ENCODE measurements at regions not wholly inside any gene's neighbourhood (a gene's known extent, or its start where the extent isn't known, plus 50 kb on each side); places are given as distances from the start of the nearest gene placed in this dataset.

DNA sequence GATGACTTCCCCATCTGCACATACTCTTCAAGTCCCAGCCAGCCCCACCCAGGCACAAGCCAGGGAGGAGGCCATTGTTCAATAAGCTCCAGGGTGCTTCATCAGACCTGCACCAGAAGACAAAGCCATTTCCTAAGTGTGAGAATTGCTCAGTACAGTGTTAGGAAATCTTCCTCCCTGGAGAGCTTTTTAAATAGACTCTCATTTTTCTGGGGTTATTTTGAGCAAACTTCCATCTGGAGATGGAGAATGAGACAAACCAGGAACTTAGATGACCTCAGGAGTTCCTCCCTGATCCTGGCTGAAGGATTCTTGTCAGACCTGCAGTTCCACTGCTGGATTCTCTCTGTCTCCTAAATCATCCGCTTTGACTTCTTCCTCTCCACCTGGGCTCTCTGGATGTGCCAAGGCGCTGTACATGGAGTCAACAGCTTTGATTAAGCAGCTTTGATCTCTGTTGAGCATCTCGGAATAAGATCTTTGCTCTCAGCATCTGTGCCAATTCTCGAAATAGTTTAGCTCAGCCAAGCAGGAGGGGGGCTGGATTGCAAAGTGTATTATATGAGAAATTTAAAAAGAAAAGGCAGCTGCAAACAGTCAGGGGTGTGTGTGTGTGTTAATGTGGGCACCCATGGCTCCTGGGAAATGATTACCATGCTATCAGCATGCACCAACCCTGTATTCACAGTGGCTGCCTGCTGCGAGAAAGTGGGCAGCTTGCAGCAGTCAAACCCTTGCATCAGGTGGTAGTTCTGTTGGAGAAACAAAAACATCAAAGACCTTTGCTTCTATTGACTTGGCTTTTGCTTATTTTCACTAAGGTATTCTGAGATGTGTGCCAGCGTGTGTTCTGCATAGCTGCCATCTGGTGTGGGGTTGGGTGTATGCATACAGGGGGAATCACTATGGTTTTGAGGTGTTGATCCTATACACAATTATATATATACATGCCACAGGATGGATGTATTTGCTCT lies 70.2 kb upstream of the NAV2 start:
- BruUV-seq (replicated peaks): no TSS peak
- Mint-ChIP-seq H3K27ac (ENCODE audit: unreplicated experiment) (no peak overlapping the region), H3K36me3 (ENCODE audit: insufficient read depth, unreplicated experiment) (no peaks in the 10 kb centered on the region), H3K4me3 (ENCODE audit: unreplicated experiment) (no peak overlapping the region), H3K27me3 (ENCODE audit: insufficient read depth, unreplicated experiment) (peaks cover 2% of the 10 kb centered on the region), H3K9me3 (ENCODE audit: unreplicated experiment) (no peaks in the 10 kb centered on the region), H3K4me1 (ENCODE audit: low read depth, unreplicated experiment) (peaks cover 6% of the 10 kb centered on the region)
- Histone ChIP-seq H3K27me3 (replicated peaks; ENCODE audit: control insufficient read depth, insufficient read depth, low read length) (no peaks in the 10 kb centered on the region), H3K4me3 (ENCODE audit: low read depth, low read length) (no peak overlapping the region), H3K4me1 (no peaks in the 10 kb centered on the region), H3K9me3 (no peaks in the 10 kb centered on the region), H3K36me3 (ENCODE audit: control insufficient read depth, insufficient read depth, low read length) (no peaks in the 10 kb centered on the region)
- no peak for DNase-seq
- POLR2A ChIA-PET: interaction anchor here (0.5 kb wide), 1 partner anchor 28 kb away, joined by 4 read pairs; no protein-coding TSS in a partner anchor
- TF ChIP-seq, protein P1, sequence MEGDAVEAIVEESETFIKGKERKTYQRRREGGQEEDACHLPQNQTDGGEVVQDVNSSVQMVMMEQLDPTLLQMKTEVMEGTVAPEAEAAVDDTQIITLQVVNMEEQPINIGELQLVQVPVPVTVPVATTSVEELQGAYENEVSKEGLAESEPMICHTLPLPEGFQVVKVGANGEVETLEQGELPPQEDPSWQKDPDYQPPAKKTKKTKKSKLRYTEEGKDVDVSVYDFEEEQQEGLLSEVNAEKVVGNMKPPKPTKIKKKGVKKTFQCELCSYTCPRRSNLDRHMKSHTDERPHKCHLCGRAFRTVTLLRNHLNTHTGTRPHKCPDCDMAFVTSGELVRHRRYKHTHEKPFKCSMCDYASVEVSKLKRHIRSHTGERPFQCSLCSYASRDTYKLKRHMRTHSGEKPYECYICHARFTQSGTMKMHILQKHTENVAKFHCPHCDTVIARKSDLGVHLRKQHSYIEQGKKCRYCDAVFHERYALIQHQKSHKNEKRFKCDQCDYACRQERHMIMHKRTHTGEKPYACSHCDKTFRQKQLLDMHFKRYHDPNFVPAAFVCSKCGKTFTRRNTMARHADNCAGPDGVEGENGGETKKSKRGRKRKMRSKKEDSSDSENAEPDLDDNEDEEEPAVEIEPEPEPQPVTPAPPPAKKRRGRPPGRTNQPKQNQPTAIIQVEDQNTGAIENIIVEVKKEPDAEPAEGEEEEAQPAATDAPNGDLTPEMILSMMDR (IDR thresholded peaks at IDR 0.05; ENCODE audit: insufficient read depth in 1 of 2, low read depth in 1 of 2, low read length in 1 of 2, severe bottlenecking in 1 of 2, unreplicated experiment in 1 of 2): no peak
- CTCF ChIA-PET: no interaction called here
- intact Hi-C loops (cut with micrococcal nuclease; ENCODE audit: unreplicated experiment): no loop called here

DNA sequence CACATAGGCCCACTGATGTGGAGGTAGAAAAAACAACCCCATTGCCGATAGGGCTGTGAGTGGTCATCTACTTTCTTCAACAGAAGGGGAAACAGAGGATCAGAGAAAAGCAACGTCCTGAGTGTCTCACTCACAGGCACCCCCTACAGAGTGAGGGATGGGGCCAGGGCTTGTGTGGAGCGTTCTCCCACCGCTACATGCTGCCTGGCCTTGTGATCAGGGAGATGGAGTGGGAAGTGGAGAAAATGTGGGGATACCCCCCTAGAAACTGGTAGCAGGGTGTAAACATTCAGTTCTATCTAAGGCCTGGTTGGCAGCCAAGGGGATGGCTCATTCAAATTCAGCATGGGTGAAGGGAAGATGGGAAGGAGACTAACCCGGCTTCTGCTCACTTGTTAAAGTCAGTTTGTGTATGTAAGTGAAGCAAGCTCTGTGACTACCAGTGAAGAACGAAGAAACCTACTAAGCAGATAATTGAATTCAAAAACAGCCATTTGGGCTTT lies 73.0 kb upstream of the NAV2 start:
- Histone ChIP-seq H3K4me3 (ENCODE audit: low read depth, low read length) (no peak overlapping the region), H3K36me3 (ENCODE audit: control insufficient read depth, insufficient read depth, low read length) (no peaks in the 10 kb centered on the region), H3K9me3 (no peaks in the 10 kb centered on the region), H3K4me1 (no peaks in the 10 kb centered on the region), H3K27me3 (replicated peaks; ENCODE audit: control insufficient read depth, insufficient read depth, low read length) (no peaks in the 10 kb centered on the region)
- ChIA-PET POLR2A (no interaction called here), CTCF (no interaction called here)
- Mint-ChIP-seq H3K9me3 (ENCODE audit: unreplicated experiment) (no peaks in the 10 kb centered on the region), H3K27me3 (ENCODE audit: insufficient read depth, unreplicated experiment) (peaks cover 2% of the 10 kb centered on the region), H3K4me1 (ENCODE audit: low read depth, unreplicated experiment) (peaks cover 6% of the 10 kb centered on the region), H3K4me3 (ENCODE audit: unreplicated experiment) (no peak overlapping the region), H3K27ac (ENCODE audit: unreplicated experiment) (no peak overlapping the region), H3K36me3 (ENCODE audit: insufficient read depth, unreplicated experiment) (no peaks in the 10 kb centered on the region)
- BruUV-seq (replicated peaks): no TSS peak
- TF ChIP-seq, protein P1 (IDR thresholded peaks at IDR 0.05; ENCODE audit: insufficient read depth in 1 of 2, low read depth in 1 of 2, low read length in 1 of 2, severe bottlenecking in 1 of 2, unreplicated experiment in 1 of 2): no peak
- no peak for DNase-seq
- intact Hi-C loops (cut with micrococcal nuclease; ENCODE audit: unreplicated experiment): no loop called here

DNA sequence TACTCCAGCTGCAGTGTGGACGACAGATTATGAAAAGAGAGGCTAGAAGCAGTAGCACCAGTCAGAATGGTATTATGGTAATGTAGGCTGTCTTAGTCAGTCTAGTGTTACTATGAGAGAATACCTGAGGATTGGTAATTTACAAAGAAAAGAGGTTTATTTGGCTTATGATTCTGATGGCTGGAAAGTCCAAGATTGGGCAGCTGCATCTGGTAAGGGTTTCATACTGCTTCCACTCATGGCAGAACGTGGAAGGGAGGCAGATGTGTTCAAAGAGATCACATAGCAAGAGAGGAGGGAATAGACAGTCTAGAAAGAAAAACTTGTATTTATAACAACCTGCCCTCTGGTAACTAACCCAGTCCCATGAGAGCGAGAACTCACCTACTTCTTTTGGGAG lies 77.3 kb upstream of the NAV2 start:
- CTCF ChIA-PET: no interaction called here
- no TSS peak for BruUV-seq (replicated peaks)
- no peaks in the 10 kb centered on the region for H3K4me1 ChIP-seq
- peaks cover 2% of the 10 kb centered on the region for H3K27me3 Mint-ChIP-seq (ENCODE audit: insufficient read depth, unreplicated experiment)
- DNase-seq: no peak
- no peak overlapping the region for H3K4me3 ChIP-seq (ENCODE audit: low read depth, low read length)
- no peaks in the 10 kb centered on the region for H3K36me3 Mint-ChIP-seq (ENCODE audit: insufficient read depth, unreplicated experiment)
- no peaks in the 10 kb centered on the region for H3K36me3 ChIP-seq (ENCODE audit: control insufficient read depth, insufficient read depth, low read length)
- H3K27me3 ChIP-seq (replicated peaks; ENCODE audit: control insufficient read depth, insufficient read depth, low read length): no peaks in the 10 kb centered on the region
- intact Hi-C loops (cut with micrococcal nuclease; ENCODE audit: unreplicated experiment): no loop called here
- TF ChIP-seq, protein P1 (IDR thresholded peaks at IDR 0.05; ENCODE audit: insufficient read depth in 1 of 2, low read depth in 1 of 2, low read length in 1 of 2, severe bottlenecking in 1 of 2, unreplicated experiment in 1 of 2): no peak
- no peaks in the 10 kb centered on the region for H3K9me3 Mint-ChIP-seq (ENCODE audit: unreplicated experiment)
- no peak overlapping the region for H3K27ac Mint-ChIP-seq (ENCODE audit: unreplicated experiment)
- POLR2A ChIA-PET: no interaction called here
- H3K4me3 Mint-ChIP-seq (ENCODE audit: unreplicated experiment): no peak overlapping the region
- no peaks in the 10 kb centered on the region for H3K4me1 Mint-ChIP-seq (ENCODE audit: low read depth, unreplicated experiment)
- H3K9me3 ChIP-seq: no peaks in the 10 kb centered on the region

Measured in Caco-2 (cell line).